PFSK-1 (cell line): ENCODE measurements at regions not wholly inside any gene's neighbourhood (a gene's known extent, or its start where the extent isn't known, plus 50 kb on each side); places are given as distances from the start of the nearest gene placed in this dataset.

Source experiments
- FOXP2 ChIP-seq: optimal IDR thresholded peaks from 2 replicates; pipeline ENCODE3; 2011; ENCODE audit warnings: borderline replicate concordance, control low read depth, inconsistent platforms; ENCODE audit not compliant: insufficient read depth; ENCODE audit errors: extremely low read length, extremely low read depth
- POLR2AphosphoS5 ChIP-seq: IDR thresholded peaks from 2 replicates; pipeline ENCODE4 v1.6.1; 2012; ENCODE audit warnings: low read depth, mild to moderate bottlenecking, control low read depth, low read length, moderate library complexity
- REST ChIP-seq, 2 experiments: IDR thresholded peaks; 2 replicates each; pipeline versions ENCODE4 v1.6.1 to v1.8.0; 2011 to 2012; ENCODE audit warnings: low read depth in 2 of 2, low read length in 2 of 2, control low read depth in 1 of 2, inconsistent platforms in 1 of 2, mild to moderate bottlenecking in 1 of 2, moderate library complexity in 1 of 2; ENCODE audit not compliant: insufficient read depth in 1 of 2
- SIN3A ChIP-seq: IDR thresholded peaks from 2 replicates; pipeline ENCODE4 v1.6.1; 2012; ENCODE audit warnings: mild to moderate bottlenecking, low read length, moderate library complexity, borderline replicate concordance; ENCODE audit not compliant: insufficient read depth
- TAF1 ChIP-seq: IDR thresholded peaks from 2 replicates; pipeline ENCODE4 v1.6.1; 2012; ENCODE audit warnings: low read length, control low read depth, borderline replicate concordance; ENCODE audit not compliant: insufficient read depth

DNA sequence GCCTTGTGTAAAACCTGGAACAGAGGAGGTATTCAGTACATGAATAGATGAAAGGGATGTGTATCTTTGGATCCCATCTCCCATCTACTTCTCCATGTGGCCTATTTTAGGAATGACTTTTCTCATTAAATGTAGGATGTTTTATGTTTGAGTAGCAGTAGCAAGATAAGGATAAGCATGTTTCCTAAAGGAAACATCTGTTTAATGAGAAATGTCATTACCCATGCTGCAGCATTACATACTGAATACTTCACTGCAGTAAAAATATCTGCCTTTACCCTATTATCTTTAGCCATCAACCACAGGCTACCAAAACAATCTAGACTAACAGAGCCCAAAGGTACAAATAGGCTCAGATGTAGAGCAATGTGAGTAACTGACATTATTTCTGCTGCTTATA lies 419.2 kb upstream of the CYRIA start:
- TF ChIP-seq TAF1 (no peak), POLR2AphosphoS5 (no peak), FOXP2 (no peak), SIN3A (no peak), REST (IDR thresholded peaks at IDR 0.05; ENCODE audit: insufficient read depth in 1 of 2, low read depth in 2 of 2, low read length in 2 of 2) (no peak)

GRCh38 chr2:17083902-17084301 lies 418.3 kb upstream of the CYRIA start:
- TF ChIP-seq POLR2AphosphoS5, result no peak
- TF ChIP-seq SIN3A, result no peak
- TF ChIP-seq FOXP2, result no peak
- no peak for TF ChIP-seq REST (IDR thresholded peaks at IDR 0.05; ENCODE audit: insufficient read depth in 1 of 2, low read depth in 2 of 2, low read length in 2 of 2)
- no peak for TF ChIP-seq TAF1

- TF ChIP-seq REST (IDR thresholded peaks at IDR 0.05; ENCODE audit: insufficient read depth in 1 of 2, low read depth in 2 of 2, low read length in 2 of 2), result no peak
- no peak for TF ChIP-seq TAF1
- no peak for TF ChIP-seq FOXP2
- no peak for TF ChIP-seq SIN3A
- TF ChIP-seq POLR2AphosphoS5, result no peak
Measured at GRCh38 chr2:17079262-17079661, 413.6 kb upstream of the CYRIA start.

DNA sequence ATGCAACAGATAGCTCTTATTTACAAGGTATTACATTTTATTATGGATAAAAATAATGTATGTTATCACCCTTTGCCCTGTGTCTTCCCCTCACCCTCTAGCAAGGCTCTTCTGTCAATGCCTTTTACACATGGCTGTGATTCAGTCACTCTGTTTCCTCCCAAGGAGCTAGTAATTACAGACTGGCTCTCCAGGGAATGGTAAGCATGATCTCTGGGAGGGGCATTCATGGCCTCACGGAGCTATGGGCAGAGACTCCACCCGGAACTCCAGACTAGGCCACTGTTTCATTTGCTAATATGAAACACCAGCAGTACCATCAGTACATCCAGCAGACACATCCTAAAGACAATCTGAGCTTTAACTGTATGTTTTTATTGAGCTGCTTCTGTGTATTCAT lies 410.9 kb upstream of the CYRIA start:
- no peak for TF ChIP-seq FOXP2
- TF ChIP-seq REST (IDR thresholded peaks at IDR 0.05; ENCODE audit: insufficient read depth in 1 of 2, low read depth in 2 of 2, low read length in 2 of 2), result no peak
- no peak for TF ChIP-seq SIN3A
- no peak for TF ChIP-seq TAF1
- TF ChIP-seq POLR2AphosphoS5, result no peak

GRCh38 chr2:17070711-17071110 lies 405.1 kb upstream of the CYRIA start:
- no peak for TF ChIP-seq SIN3A
